CD4-positive, alpha-beta T cell treated with Interferon alpha-2 for 1 hour (primary cell): ENCODE measurements at regions not wholly inside any gene's neighbourhood (a gene's known extent, or its start where the extent isn't known, plus 50 kb on each side); places are given as distances from the start of the nearest gene placed in this dataset.

Experiments used
- DNase-seq, 2 donors: peaks; one replicate each; pipeline ENCODE4 v3.0.0-alpha.2; 2020 to 2022

DNA sequence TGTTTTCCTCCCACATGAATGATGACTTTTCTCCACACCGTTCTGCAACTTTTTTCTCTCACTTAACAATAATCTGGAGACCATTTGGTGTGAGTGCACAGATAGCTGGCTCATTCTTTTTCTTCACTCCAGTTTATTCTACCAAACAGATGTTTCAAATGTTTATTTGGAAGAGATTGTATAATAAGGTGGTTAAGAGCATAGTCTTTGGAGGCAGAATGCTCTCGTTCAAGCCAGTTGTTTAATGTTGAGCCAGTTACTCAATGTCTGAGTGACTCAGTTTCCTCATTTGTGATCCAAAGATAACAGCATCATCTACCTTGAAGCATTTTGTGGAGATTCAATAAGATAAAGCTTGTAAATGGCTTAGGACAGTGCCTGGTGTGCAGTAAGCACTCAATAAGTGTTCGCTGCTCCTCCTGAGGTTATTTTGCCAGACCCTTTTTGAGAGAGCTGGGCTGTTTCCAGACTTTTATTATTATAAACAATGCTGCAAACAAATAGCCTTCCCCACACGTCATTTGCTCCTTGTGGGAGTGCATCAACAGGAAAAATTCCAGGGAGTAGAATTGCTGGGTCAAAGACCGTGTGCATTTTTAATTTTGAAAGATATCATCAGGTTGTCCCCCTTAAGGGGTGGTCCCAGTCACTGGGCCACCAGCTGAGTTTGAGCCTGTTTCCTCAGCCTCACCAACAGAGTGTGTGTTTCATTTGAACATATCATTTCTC lies 70.6 kb downstream of the VEGFA start:
- no peak for DNase-seq

DNA sequence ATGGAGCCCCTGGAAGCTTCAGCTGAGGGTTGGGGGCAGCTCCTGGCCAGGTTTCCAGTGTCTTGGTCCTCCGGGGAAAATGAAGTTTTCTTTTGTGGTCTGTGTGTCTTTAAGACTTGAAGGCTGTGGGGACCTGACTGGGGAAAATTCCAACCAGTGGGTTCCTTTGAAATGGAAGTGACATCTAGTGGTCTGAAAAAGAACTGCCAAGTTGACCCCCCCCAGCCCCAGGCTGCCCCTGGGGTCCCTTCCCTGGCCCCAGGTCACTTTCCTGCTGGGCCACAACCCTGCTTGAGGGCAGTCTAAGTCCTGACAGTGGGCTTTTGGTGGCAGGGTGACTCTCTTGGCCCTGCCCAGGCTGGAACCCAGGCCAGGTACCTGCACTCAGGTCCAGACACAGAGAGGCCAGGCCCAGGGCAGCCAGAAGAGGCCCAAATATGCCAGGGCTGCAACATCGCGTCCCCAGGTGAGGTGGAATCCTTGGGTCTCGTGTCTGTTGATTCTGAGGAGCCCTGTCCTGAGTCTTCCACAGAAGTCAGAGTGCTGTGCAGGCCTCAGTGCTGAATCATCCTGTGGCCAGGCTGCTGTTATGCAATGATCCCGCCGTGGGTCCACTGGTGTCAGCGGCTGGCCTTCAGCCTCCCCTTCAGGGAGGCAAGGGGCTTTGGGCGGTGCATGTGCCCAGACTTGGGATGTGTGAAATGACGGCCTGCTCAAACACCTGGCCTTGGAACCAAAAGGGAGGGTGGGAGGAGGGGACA lies 68.4 kb downstream of the VEGFA start:
- peak; percentile 5 to 38 for DNase-seq

DNA sequence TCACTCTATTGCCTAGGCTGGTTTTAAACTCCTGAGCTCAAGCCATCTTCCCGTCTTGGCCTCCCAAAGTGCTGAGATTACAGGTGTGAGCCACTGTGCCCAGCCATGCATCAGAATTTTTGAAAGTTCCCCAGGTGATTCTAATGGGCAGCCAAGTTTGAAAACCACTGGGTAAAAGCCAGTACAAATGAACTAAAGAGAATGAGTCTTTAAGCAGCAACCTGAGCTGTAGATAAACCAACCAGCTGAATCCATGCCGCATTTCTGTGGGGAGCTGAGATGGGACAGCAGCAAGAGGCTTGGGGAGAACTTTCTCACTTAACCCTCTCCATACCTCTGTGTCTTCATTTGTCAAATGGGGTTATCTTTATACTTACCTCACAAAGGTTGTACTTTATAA lies 67.5 kb downstream of the VEGFA start:
- DNase-seq = no peak

DNA sequence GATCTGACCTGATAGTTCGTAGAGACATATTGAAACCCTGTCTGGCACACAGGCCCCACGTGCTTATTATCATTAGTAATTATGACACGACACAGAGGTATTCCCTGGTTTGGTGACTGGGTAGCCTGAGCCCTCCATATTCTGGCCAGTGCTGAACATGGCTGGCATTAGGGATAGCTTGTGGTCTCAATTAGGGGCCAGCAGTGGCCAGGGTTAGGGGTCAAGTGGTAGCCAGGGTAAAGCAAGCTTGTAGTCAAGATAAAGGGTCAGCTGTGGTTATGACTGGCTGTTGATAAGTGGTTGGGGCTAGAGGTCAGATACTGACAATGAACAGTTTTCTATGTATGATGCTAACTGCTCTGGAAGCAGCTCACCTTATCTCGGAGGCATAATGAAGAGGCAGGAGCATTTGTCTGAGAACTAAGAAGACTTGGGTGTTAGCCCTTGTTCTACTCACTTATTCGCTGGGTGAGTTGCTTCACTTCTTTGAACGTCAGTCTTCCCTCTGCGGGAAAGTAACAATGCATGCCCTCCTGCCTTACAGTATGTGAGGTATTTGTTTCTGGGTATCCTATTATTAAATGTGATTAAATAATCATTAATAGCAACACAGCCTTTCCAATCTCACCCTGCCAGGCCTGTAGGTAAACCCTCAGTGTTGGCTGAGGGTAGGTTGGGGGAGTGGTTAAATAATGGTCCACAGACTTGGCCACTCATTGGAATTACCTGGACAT lies 66.7 kb downstream of the VEGFA start:
- no peak for DNase-seq
